Neural progenitor cell (in vitro differentiated cells): ENCODE measurements at regions not wholly inside any gene's neighbourhood (a gene's known extent, or its start where the extent isn't known, plus 50 kb on each side); places are given as distances from the start of the nearest gene placed in this dataset.

ENCODE experiments used
- EZH2 ChIP-seq: fragments of 200-600 bp; sonication (generic); IDR thresholded peaks from 2 replicates; pipeline ENCODE4 v1.6.1; 2017; ENCODE audit warnings: antibody characterized with exemption, mild to moderate bottlenecking, moderate library complexity
- EZH2phosphoT487 ChIP-seq: fragments of 200-600 bp; sonication (generic); IDR thresholded peaks from 2 replicates; pipeline ENCODE4 v1.6.1; 2017; ENCODE audit warnings: antibody characterized with exemption
- TF ChIP-seq, protein P1 (sequence below): fragments of 200-600 bp; sonication (generic); IDR thresholded peaks from 2 replicates; pipeline ENCODE4 v1.5.1; 2017; ENCODE audit warnings: antibody characterized with exemption, mild to moderate bottlenecking

DNA sequence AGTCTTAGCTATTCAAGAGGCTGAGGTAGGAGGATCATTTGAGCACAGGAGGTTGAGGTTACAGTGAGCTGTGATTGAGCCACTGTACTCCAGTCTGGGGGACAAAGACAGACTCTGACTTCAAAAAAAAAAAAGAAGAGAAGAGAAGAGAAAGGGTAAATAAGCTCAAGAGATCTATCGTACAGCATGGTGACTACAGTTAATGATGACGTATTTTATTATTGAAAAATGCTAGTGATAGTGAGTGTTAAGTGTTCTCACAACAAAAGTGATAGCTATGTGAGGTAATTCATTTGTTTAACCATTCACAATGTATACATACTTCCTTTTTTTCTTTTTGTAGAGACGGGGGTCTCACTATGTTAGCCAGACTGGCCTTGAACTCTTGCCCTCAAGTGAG is 121.5 kb upstream of the RPL34 start:
- TF ChIP-seq, protein P1, sequence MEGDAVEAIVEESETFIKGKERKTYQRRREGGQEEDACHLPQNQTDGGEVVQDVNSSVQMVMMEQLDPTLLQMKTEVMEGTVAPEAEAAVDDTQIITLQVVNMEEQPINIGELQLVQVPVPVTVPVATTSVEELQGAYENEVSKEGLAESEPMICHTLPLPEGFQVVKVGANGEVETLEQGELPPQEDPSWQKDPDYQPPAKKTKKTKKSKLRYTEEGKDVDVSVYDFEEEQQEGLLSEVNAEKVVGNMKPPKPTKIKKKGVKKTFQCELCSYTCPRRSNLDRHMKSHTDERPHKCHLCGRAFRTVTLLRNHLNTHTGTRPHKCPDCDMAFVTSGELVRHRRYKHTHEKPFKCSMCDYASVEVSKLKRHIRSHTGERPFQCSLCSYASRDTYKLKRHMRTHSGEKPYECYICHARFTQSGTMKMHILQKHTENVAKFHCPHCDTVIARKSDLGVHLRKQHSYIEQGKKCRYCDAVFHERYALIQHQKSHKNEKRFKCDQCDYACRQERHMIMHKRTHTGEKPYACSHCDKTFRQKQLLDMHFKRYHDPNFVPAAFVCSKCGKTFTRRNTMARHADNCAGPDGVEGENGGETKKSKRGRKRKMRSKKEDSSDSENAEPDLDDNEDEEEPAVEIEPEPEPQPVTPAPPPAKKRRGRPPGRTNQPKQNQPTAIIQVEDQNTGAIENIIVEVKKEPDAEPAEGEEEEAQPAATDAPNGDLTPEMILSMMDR: no peak
- TF ChIP-seq EZH2 (no peak), EZH2phosphoT487 (no peak)
